ENCODE measurements at regions not wholly inside any gene's neighbourhood (a gene's known extent, or its start where the extent isn't known, plus 50 kb on each side); places are given as distances from the start of the nearest gene placed in this dataset.

GRCh38 chr6:82298012-82298411 lies 50.5 kb upstream of the IBTK start:
- peak in 1 of 58 donors; percentile 19 for DNase-seq
